Testis (tissue), 2 donors: ENCODE measurements at regions not wholly inside any gene's neighbourhood (a gene's known extent, or its start where the extent isn't known, plus 50 kb on each side); places are given as distances from the start of the nearest gene placed in this dataset.

Source experiments
- DNase-seq: peaks from one replicate; pipeline ENCODE4 v3.0.0-alpha.2; 2019
- H3K27ac ChIP-seq, 2 donors: fragments of 200-600 bp; sonication (generic); one replicate each; pipeline ENCODE4 v1.5.1; 2019
- H3K27me3 ChIP-seq: fragments of 200-600 bp; sonication (generic); one replicate; pipeline ENCODE4 v1.5.1; 2019
- H3K36me3 ChIP-seq: fragments of 200-600 bp; sonication (generic); one replicate; pipeline ENCODE4 v1.5.1; 2017; ENCODE audit warnings: low read depth; ENCODE audit errors: missing control alignments
- H3K4me1 ChIP-seq: fragments of 200-600 bp; sonication (generic); one replicate; pipeline ENCODE4 v1.5.1; 2019
- H3K4me3 ChIP-seq, 2 donors: fragments of 200-600 bp; sonication (generic); one replicate each; pipeline ENCODE4 v1.5.1; 2017 to 2019
- H3K9me3 ChIP-seq: fragments of 200-600 bp; sonication (generic); one replicate; pipeline ENCODE4 v1.5.1; 2017
- POLR2A ChIP-seq: fragments of 450-650 bp; IDR thresholded peaks from one replicate; pipeline ENCODE4 v1.6.1; 2017; ENCODE audit warnings: antibody characterized with exemption, mild to moderate bottlenecking, moderate library complexity
- WGBS, 2 donors: methylation state at CpG; one replicate each; pipeline ENCODE4 v1.1.5; 2018; 5-methylcytosine and 5-hydroxymethylcytosine counted together
- intact Hi-C: fragments of 100-400 bp; cut with DNase I; formaldehyde crosslinking; loops from one replicate; pipeline ENCODE4 v1.15.1; 2023; ENCODE audit warnings: low total_unique reads
- TF ChIP-seq, protein P1 (sequence below), 3 experiments: fragments of 450-650 bp in 2 of 3; fragments of 200-600 bp in 1 of 3; sonication (generic) in 1 of 3; IDR thresholded peaks; one replicate each; pipeline ENCODE4 v1.5.1; 2016 to 2019; ENCODE audit warnings: antibody characterized with exemption in 3 of 3, mild to moderate bottlenecking in 2 of 3, moderate library complexity in 1 of 3

DNA sequence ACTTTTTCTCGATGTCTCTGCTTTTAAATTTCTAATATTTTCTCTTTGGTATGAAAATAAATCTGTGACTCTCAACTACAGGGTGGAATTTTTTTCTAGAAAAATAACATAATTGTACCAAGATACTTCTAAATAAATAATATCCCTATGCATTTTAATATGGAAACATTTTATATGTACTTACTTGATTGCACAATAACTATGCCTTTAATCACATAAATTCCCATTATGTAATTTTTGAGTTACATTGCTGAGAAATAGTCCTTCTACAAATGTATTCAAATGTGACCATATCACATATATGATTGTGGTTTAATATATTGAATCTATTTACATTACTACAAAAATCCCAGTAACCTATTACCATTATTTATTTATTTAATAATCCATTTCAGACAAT is 1543.3 kb upstream of the PABPC4L start:
- DNase-seq, result no peak
- H3K4me3 ChIP-seq, result no peak overlapping the region
- no peaks in the 10 kb centered on the region for H3K4me1 ChIP-seq
- intact Hi-C loops, result no loop called here
- no peak for TF ChIP-seq POLR2A
- TF ChIP-seq, protein P1, sequence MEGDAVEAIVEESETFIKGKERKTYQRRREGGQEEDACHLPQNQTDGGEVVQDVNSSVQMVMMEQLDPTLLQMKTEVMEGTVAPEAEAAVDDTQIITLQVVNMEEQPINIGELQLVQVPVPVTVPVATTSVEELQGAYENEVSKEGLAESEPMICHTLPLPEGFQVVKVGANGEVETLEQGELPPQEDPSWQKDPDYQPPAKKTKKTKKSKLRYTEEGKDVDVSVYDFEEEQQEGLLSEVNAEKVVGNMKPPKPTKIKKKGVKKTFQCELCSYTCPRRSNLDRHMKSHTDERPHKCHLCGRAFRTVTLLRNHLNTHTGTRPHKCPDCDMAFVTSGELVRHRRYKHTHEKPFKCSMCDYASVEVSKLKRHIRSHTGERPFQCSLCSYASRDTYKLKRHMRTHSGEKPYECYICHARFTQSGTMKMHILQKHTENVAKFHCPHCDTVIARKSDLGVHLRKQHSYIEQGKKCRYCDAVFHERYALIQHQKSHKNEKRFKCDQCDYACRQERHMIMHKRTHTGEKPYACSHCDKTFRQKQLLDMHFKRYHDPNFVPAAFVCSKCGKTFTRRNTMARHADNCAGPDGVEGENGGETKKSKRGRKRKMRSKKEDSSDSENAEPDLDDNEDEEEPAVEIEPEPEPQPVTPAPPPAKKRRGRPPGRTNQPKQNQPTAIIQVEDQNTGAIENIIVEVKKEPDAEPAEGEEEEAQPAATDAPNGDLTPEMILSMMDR (IDR thresholded peaks at IDR 0.05), result no peak
- no peaks in the 10 kb centered on the region for H3K27me3 ChIP-seq
- no peak overlapping the region for H3K27ac ChIP-seq
- no peaks in the 10 kb centered on the region for H3K36me3 ChIP-seq
- 96% methylated on average over 1 of the region's 1 CpG for WGBS, 2 donors
- H3K9me3 ChIP-seq, result no peaks in the 10 kb centered on the region

DNA sequence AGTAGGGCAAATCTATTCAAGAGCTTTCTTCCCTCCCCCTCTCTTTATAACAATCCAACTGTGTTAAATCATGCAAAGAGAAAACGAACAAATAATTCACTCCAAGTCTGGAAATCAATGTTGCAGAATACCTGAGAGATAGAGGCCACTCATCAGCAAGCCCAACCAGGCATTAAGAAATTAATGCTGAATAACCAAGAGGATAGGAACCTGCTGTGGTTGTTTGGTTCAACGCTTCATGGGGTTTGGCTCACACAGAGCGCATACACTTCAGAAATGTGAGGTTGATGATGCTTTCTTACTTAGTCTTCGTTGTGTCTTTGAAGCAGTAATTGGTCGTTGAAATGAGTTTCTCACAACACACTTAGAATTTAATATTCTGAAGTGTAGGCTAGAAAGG is 1540.0 kb upstream of the PABPC4L start:
- WGBS, 2 donors, result 61 to 63% methylated on average over 5 of the region's 5 CpGs
- TF ChIP-seq POLR2A, result no peak
- intact Hi-C loops, result no loop called here
- H3K9me3 ChIP-seq, result no peaks in the 10 kb centered on the region
- no peaks in the 10 kb centered on the region for H3K4me1 ChIP-seq
- no peak overlapping the region for H3K27ac ChIP-seq
- H3K27me3 ChIP-seq, result no peaks in the 10 kb centered on the region
- no peaks in the 10 kb centered on the region for H3K36me3 ChIP-seq
- no peak overlapping the region for H3K4me3 ChIP-seq
- DNase-seq, result no peak

DNA sequence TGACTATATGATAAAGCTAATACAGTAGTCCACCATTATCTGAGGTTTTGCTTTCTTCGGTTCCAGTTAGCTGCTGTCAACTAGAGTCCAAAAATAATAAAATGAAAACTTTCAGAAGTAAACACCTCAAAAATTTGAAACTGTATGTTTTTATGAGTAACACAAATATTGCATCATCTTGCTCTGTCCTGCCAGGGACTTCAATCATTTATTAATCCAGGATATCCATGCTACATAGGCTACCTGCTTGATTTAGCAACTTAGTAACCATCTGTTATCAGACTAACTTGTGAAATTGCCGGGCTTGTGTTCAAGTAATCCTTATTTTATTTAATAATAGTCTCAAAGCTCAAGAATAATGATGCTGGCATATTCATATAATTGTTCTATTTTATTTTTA is 1537.8 kb upstream of the PABPC4L start:
- DNase-seq, result no peak
- WGBS, 2 donors, result 85% methylated on average over 2 of the region's 2 CpGs
- intact Hi-C loops, result no loop called here

DNA sequence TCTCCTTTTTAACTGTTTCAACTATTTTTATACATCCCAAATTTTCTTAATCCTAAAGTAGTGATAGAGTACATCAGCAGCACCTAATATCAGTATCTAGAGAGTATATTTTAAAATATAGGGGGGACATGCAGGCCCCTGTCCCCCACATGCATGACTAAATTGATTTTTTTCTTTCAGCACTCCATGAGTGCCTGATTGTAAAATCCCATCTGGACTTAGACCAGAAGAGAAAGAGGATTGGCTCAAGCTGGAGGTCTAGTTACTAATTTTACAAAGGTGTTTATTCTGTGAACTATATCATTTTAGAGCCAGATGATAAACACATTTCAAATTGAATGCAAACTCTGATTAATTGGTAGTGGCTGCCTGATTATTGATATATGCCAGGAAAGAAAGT is 1533.9 kb upstream of the PABPC4L start:
- intact Hi-C loops, result no loop called here

More for the DNA sequence above, 1537.8 kb upstream of the PABPC4L start:
- TF ChIP-seq POLR2A, result no peak
- TF ChIP-seq, protein P1 (IDR thresholded peaks at IDR 0.05), result no peak
- no peaks in the 10 kb centered on the region for H3K9me3 ChIP-seq
- H3K27me3 ChIP-seq, result no peaks in the 10 kb centered on the region
- H3K36me3 ChIP-seq, result no peaks in the 10 kb centered on the region
- no peak overlapping the region for H3K27ac ChIP-seq
- no peaks in the 10 kb centered on the region for H3K4me1 ChIP-seq
- no peak overlapping the region for H3K4me3 ChIP-seq

DNA sequence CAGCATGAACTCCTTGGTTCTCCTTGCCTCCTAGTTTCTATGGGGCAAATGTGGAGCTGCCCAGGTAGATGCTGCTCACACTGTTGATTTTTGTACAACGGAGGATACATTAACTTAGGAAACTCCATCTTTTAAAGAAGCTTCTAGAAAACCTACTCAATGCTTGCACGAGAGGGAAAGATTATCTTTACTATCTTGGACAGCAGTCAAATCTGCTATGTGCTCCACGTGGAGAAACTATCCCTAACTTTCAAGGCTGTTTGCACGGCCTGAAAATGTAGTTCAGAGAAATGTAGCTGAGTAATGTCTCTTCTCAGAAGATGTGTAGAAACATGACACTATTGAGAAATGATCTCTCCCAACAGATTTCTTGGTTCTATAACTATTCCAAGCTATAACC is 1530.9 kb upstream of the PABPC4L start:
- no peaks in the 10 kb centered on the region for H3K4me1 ChIP-seq
- no peaks in the 10 kb centered on the region for H3K27me3 ChIP-seq
- H3K36me3 ChIP-seq, result no peaks in the 10 kb centered on the region
- no peak for DNase-seq
- peak overlapping the region in 1 of 2 donors; percentile 6 for H3K4me3 ChIP-seq
- intact Hi-C loops, result no loop called here
- TF ChIP-seq POLR2A, result no peak
- TF ChIP-seq, protein P1 (IDR thresholded peaks at IDR 0.05), result no peak
- no peaks in the 10 kb centered on the region for H3K9me3 ChIP-seq
- WGBS, 2 donors, result 43 to 49% methylated on average over 4 of the region's 4 CpGs
- H3K27ac ChIP-seq, result no peak overlapping the region

More for the DNA sequence above, 1533.9 kb upstream of the PABPC4L start:
- no peak for DNase-seq
- no peaks in the 10 kb centered on the region for H3K27me3 ChIP-seq
- H3K27ac ChIP-seq, result no peak overlapping the region
- no peak for TF ChIP-seq POLR2A
- TF ChIP-seq, protein P1 (IDR thresholded peaks at IDR 0.05), result no peak
- H3K4me3 ChIP-seq, result no peak overlapping the region
- no peaks in the 10 kb centered on the region for H3K36me3 ChIP-seq
- H3K4me1 ChIP-seq, result no peaks in the 10 kb centered on the region
- H3K9me3 ChIP-seq, result no peaks in the 10 kb centered on the region
